ENCODE measurements at regions not wholly inside any gene's neighbourhood (a gene's known extent, or its start where the extent isn't known, plus 50 kb on each side); places are given as distances from the start of the nearest gene placed in this dataset.

GRCh38 chr9:12163723-12164458, 529.3 kb upstream of the TYRP1 start:
- H3K27ac Mint-ChIP-seq, result no peak overlapping the region
- peaks cover 5% of the 10 kb centered on the region for H3K9me3 Mint-ChIP-seq
- intact Hi-C loops (cut with micrococcal nuclease), result no loop called here
- no peaks in the 10 kb centered on the region for H3K27me3 Mint-ChIP-seq
- no peaks in the 10 kb centered on the region for H3K4me1 Mint-ChIP-seq (ENCODE audit: low read depth)
- H3K4me3 Mint-ChIP-seq, result no peak overlapping the region
- DNase-seq (no peak), ATAC-seq (no peak)
- H3K36me3 Mint-ChIP-seq (ENCODE audit: low read depth), result no peaks in the 10 kb centered on the region
- POLR2A ChIA-PET, result no interaction called here
- TF ChIP-seq CTCF (IDR thresholded peaks at IDR 0.05), result no peak
- CTCF ChIA-PET, result no interaction called here

- POLR2A ChIA-PET, result no interaction called here
- ATAC-seq (no peak), DNase-seq (no peak)
- no peak for TF ChIP-seq CTCF (IDR thresholded peaks at IDR 0.05)
- H3K9me3 Mint-ChIP-seq, result peaks cover 6% of the 10 kb centered on the region
- intact Hi-C loops (cut with micrococcal nuclease), result no loop called here
- H3K27me3 Mint-ChIP-seq, result no peaks in the 10 kb centered on the region
- CTCF ChIA-PET, result no interaction called here
- no peak overlapping the region for H3K4me3 Mint-ChIP-seq
- H3K27ac Mint-ChIP-seq, result no peak overlapping the region
- no peaks in the 10 kb centered on the region for H3K36me3 Mint-ChIP-seq (ENCODE audit: low read depth)
- no peaks in the 10 kb centered on the region for H3K4me1 Mint-ChIP-seq (ENCODE audit: low read depth)
Measured at GRCh38 chr9:12166518-12166917, 526.7 kb upstream of the TYRP1 start.

GRCh38 chr9:12170456-12170855, 522.7 kb upstream of the TYRP1 start:
- Mint-ChIP-seq H3K36me3 (ENCODE audit: low read depth) (no peaks in the 10 kb centered on the region), H3K4me3 (no peak overlapping the region), H3K9me3 (peaks cover 8% of the 10 kb centered on the region), H3K4me1 (ENCODE audit: low read depth) (no peaks in the 10 kb centered on the region), H3K27ac (no peak overlapping the region), H3K27me3 (no peaks in the 10 kb centered on the region)
- intact Hi-C loops (cut with micrococcal nuclease), result no loop called here
- DNase-seq (no peak), ATAC-seq (no peak)
- ChIA-PET POLR2A (no interaction called here), CTCF (no interaction called here)
- no peak for TF ChIP-seq CTCF (IDR thresholded peaks at IDR 0.05)

GRCh38 chr9:12178634-12179033, 514.6 kb upstream of the TYRP1 start:
- Mint-ChIP-seq H3K36me3 (ENCODE audit: low read depth) (no peaks in the 10 kb centered on the region), H3K9me3 (peaks cover 13% of the 10 kb centered on the region), H3K4me1 (ENCODE audit: low read depth) (no peaks in the 10 kb centered on the region), H3K4me3 (no peak overlapping the region), H3K27me3 (no peaks in the 10 kb centered on the region), H3K27ac (no peak overlapping the region)
- ChIA-PET POLR2A (no interaction called here), CTCF (no interaction called here)
- no peak for TF ChIP-seq CTCF (IDR thresholded peaks at IDR 0.05)
- DNase-seq (no peak), ATAC-seq (no peak)
- intact Hi-C loops (cut with micrococcal nuclease), result no loop called here

- Mint-ChIP-seq H3K4me3 (no peak overlapping the region), H3K36me3 (ENCODE audit: low read depth) (no peaks in the 10 kb centered on the region), H3K9me3 (peaks cover 20% of the 10 kb centered on the region), H3K4me1 (ENCODE audit: low read depth) (no peaks in the 10 kb centered on the region), H3K27me3 (no peaks in the 10 kb centered on the region), H3K27ac (no peak overlapping the region)
- no peak for TF ChIP-seq CTCF (IDR thresholded peaks at IDR 0.05)
- DNase-seq, result no peak
- ChIA-PET POLR2A (no interaction called here), CTCF (no interaction called here)
- ATAC-seq, result no peak
- intact Hi-C loops (cut with micrococcal nuclease), result no loop called here
Measured at GRCh38 chr9:12182806-12183205, 510.4 kb upstream of the TYRP1 start.

All from activated CD8-positive, alpha-beta T cell treated with anti-CD3 and anti-CD28 coated beads for 36 hours (primary cell).